ENCODE measurements at regions not wholly inside any gene's neighbourhood (a gene's known extent, or its start where the extent isn't known, plus 50 kb on each side); places are given as distances from the start of the nearest gene placed in this dataset.

DNA sequence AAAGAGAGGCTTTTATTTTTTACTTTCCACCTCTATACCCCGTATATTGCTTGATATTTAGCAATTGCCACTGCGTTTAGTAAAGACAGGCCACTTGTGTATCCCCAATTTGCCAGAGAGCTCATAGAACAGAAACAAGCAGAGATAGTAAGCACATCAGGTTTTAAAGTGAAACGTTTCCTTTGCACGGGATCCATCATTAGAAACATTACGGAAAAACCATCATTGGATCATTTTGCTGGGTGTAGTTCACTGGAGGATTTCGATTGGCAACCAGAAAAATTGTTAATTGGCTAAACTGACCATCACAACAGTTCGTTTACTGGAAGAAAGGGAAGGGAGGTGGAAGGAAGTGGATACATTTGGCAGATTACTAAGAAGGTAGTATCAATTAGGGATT lies 149.4 kb upstream of the STK32A start:
- no peak for DNase-seq (ENCODE audit: low read depth)
- ChIA-PET POLR2A (no interaction called here), CTCF (no interaction called here)
- no peaks in the 10 kb centered on the region for H3K36me3 ChIP-seq (ENCODE audit: control insufficient read depth, insufficient read depth, low read length)
- H3K4me3 ChIP-seq (ENCODE audit: low read depth, low read length), result no peak overlapping the region
- TF ChIP-seq, protein P1, sequence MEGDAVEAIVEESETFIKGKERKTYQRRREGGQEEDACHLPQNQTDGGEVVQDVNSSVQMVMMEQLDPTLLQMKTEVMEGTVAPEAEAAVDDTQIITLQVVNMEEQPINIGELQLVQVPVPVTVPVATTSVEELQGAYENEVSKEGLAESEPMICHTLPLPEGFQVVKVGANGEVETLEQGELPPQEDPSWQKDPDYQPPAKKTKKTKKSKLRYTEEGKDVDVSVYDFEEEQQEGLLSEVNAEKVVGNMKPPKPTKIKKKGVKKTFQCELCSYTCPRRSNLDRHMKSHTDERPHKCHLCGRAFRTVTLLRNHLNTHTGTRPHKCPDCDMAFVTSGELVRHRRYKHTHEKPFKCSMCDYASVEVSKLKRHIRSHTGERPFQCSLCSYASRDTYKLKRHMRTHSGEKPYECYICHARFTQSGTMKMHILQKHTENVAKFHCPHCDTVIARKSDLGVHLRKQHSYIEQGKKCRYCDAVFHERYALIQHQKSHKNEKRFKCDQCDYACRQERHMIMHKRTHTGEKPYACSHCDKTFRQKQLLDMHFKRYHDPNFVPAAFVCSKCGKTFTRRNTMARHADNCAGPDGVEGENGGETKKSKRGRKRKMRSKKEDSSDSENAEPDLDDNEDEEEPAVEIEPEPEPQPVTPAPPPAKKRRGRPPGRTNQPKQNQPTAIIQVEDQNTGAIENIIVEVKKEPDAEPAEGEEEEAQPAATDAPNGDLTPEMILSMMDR (IDR thresholded peaks at IDR 0.05; ENCODE audit: insufficient read depth, low read depth, low read length), result no peak
- H3K27me3 ChIP-seq (ENCODE audit: control insufficient read depth, insufficient read depth, low read length), result no peaks in the 10 kb centered on the region

DNA sequence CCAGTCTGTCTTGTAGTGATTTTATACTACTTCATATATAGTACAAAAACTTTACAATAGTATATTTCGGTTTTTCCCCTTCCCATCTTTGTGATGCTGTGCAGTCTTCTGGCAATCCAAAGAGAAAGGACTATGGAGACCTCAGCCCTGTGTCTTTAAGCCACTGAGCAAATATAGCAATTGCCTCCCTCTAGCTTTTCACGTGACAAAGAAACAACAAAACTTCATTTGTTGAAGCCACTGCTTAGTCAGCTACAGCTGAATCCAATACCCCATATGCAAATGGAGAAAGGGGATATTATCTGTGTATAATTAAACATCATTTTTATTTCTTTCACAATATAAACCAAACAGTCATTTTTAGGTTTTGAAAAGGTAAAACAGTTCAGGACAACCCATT lies 142.8 kb upstream of the STK32A start:
- TF ChIP-seq, protein P1 (IDR thresholded peaks at IDR 0.05; ENCODE audit: insufficient read depth, low read depth, low read length), result no peak
- Histone ChIP-seq H3K4me3 (ENCODE audit: low read depth, low read length) (no peak overlapping the region), H3K36me3 (ENCODE audit: control insufficient read depth, insufficient read depth, low read length) (no peaks in the 10 kb centered on the region), H3K27me3 (ENCODE audit: control insufficient read depth, insufficient read depth, low read length) (no peaks in the 10 kb centered on the region)
- CTCF ChIA-PET, result no interaction called here
- no peak for DNase-seq (ENCODE audit: low read depth)
- POLR2A ChIA-PET, result no interaction called here

DNA sequence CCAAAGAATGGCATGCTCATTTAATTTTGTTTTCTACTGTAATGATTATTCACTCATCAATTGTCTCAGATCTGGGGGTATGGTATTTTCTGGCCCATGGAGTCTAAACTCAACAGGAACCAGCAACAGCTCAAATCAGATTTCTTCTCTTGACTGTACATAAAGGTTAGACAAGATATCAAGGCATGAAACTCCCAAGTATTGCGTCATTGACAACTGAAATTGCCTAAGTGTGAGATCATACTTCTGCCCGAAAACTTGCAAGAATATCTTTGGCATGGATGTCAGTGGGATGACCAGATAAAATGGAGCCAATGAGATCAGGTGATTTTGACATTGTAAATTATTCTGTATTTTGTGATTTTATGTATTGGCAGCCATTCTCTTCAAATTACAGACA lies 141.7 kb upstream of the STK32A start:
- no peaks in the 10 kb centered on the region for H3K36me3 ChIP-seq (ENCODE audit: control insufficient read depth, insufficient read depth, low read length)
- ChIA-PET CTCF (interaction anchor here (1.5 to 1.7 kb wide), 2 partner anchors 96 to 277 kb away, joined by 4 to 7 read pairs; no protein-coding TSS in a partner anchor), POLR2A (no interaction called here)
- no peaks in the 10 kb centered on the region for H3K27me3 ChIP-seq (ENCODE audit: control insufficient read depth, insufficient read depth, low read length)
- TF ChIP-seq, protein P1 (IDR thresholded peaks at IDR 0.05; ENCODE audit: insufficient read depth, low read depth, low read length), result no peak
- H3K4me3 ChIP-seq (ENCODE audit: low read depth, low read length), result no peak overlapping the region
- no peak for DNase-seq (ENCODE audit: low read depth)

DNA sequence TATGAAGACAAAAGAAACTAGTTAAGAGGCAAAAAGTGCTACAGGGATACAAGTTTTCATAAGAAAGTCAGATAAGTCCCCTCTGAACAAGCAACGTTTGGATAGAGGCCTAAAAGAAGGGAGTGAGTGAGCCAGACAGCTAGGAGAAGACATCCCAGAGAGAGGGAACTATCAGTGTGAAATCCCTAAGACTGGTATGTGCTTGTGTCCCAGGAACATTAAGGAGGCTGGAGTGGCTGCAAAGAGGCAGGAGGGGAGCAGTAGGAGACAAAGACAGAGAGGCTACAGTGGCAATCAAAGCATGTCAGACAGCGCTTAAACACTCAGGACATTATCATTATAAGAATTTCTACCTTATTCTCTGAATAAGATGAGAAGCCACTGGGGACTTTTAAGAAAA lies 139.1 kb upstream of the STK32A start:
- no peak overlapping the region for H3K4me3 ChIP-seq (ENCODE audit: low read depth, low read length)
- no peak for DNase-seq (ENCODE audit: low read depth)
- POLR2A ChIA-PET, result no interaction called here
- H3K36me3 ChIP-seq (ENCODE audit: control insufficient read depth, insufficient read depth, low read length), result no peaks in the 10 kb centered on the region
- TF ChIP-seq, protein P1 (IDR thresholded peaks at IDR 0.05; ENCODE audit: insufficient read depth, low read depth, low read length), result no peak
- CTCF ChIA-PET, result interaction anchor here (1.2 kb wide), 1 partner anchor 93 kb away, joined by 3 read pairs; no protein-coding TSS in a partner anchor
- no peaks in the 10 kb centered on the region for H3K27me3 ChIP-seq (ENCODE audit: control insufficient read depth, insufficient read depth, low read length)

DNA sequence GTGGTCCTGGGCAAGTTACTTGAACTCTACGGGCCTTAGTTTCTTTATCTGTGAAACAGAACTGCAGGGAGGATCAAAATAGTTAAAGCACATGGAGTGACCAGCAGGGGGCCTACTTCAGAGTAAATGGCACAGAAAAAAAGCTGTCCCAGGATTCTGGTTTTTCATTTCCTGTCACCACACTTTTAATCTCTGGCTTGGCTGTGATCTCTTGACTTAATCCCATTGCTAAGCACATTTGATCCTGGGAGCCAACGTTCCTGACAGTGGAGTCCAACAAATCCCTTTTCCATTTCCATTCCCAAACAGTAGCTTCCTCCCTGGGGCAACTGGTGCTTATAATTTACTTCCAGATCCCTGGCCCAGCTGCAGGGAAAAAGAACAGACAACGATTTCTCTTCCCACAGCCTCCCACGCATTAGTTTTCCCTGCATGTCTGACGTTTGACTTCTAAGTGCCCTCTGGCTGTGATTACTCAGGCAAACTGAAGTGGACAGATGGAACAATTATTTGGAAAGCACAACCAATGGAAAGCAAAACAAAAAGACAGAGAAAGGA lies 136.5 kb upstream of the STK32A start:
- CTCF ChIA-PET, result interaction anchor here (0.6 to 4.4 kb wide), 23 partner anchors 9 to 565 kb away, joined by 3 to 81 read pairs (median 3); no protein-coding TSS in a partner anchor
- H3K4me3 ChIP-seq (ENCODE audit: low read depth, low read length), result no peak overlapping the region
- DNase-seq (ENCODE audit: low read depth), result peak; percentile 4

More for the DNA sequence above, 136.5 kb upstream of the STK32A start:
- no peaks in the 10 kb centered on the region for H3K27me3 ChIP-seq (ENCODE audit: control insufficient read depth, insufficient read depth, low read length)
- no peaks in the 10 kb centered on the region for H3K36me3 ChIP-seq (ENCODE audit: control insufficient read depth, insufficient read depth, low read length)
- TF ChIP-seq, protein P1 (IDR thresholded peaks at IDR 0.05; ENCODE audit: insufficient read depth, low read depth, low read length), result peak; percentile 60
- POLR2A ChIA-PET, result no interaction called here

All from BJ (cell line).